NT2/D1 (cell line): ENCODE measurements at regions not wholly inside any gene's neighbourhood (a gene's known extent, or its start where the extent isn't known, plus 50 kb on each side); places are given as distances from the start of the nearest gene placed in this dataset.

ENCODE experiments used
- DNase-seq: peaks from one replicate; pipeline ENCODE4 v3.0.0-alpha.2; 2011; ENCODE audit warnings: low read depth, low spot score
- H3K27me3 ChIP-seq: 2 replicates; pipeline ENCODE4 v1.6.0; 2011; ENCODE audit warnings: mild to moderate bottlenecking; ENCODE audit not compliant: insufficient read length, insufficient read depth
- H3K36me3 ChIP-seq: 2 replicates; pipeline ENCODE4 v1.6.1; 2011; ENCODE audit warnings: mild to moderate bottlenecking, low read length, mixed read lengths; ENCODE audit not compliant: insufficient read depth, insufficient read length
- H3K4me1 ChIP-seq: 2 replicates; pipeline ENCODE4 v1.5.1; 2011; ENCODE audit not compliant: insufficient read depth, insufficient read length
- H3K4me3 ChIP-seq: 2 replicates; pipeline ENCODE4 v1.5.1; 2011; ENCODE audit warnings: low read depth; ENCODE audit not compliant: insufficient read length
- H3K9ac ChIP-seq: 2 replicates; pipeline ENCODE4 v1.6.0; 2011; ENCODE audit warnings: low read depth; ENCODE audit not compliant: insufficient read length
- H3K9me3 ChIP-seq: 2 replicates; pipeline ENCODE4 v1.5.1; 2011; ENCODE audit warnings: mild to moderate bottlenecking, low read length; ENCODE audit not compliant: insufficient read depth
- SUZ12 ChIP-seq: IDR thresholded peaks from 2 replicates; pipeline ENCODE4 v1.6.1; 2011; ENCODE audit not compliant: insufficient read length, insufficient read depth; ENCODE audit errors: extremely low read depth
- YY1 ChIP-seq: IDR thresholded peaks from 2 replicates; pipeline ENCODE4 v1.6.1; 2011; ENCODE audit not compliant: insufficient read length, insufficient read depth
- ZNF274 ChIP-seq: IDR thresholded peaks from 2 replicates; pipeline ENCODE4 v1.6.1; 2011; ENCODE audit warnings: mild to moderate bottlenecking, low read depth, low read length

- DNase-seq, result no peak
- H3K4me3 ChIP-seq, result no peak overlapping the region
- no peak for TF ChIP-seq ZNF274
- TF ChIP-seq SUZ12, result no peak
- no peak for TF ChIP-seq YY1
- no peaks in the 10 kb centered on the region for H3K27me3 ChIP-seq
- H3K36me3 ChIP-seq, result no peaks in the 10 kb centered on the region
- no peaks in the 10 kb centered on the region; the same call in none of the 2 replicates for H3K9me3 ChIP-seq
- H3K4me1 ChIP-seq, result no peaks in the 10 kb centered on the region
- H3K9ac ChIP-seq, result no peak overlapping the region
Measured at GRCh38 chr5:115355767-115356381, 59.4 kb upstream of the CCDC112 start.

- H3K4me3 ChIP-seq, result no peak overlapping the region
- TF ChIP-seq YY1 (no peak), SUZ12 (no peak), ZNF274 (no peak)
- H3K9ac ChIP-seq, result no peak overlapping the region
- no peaks in the 10 kb centered on the region for H3K36me3 ChIP-seq
- H3K27me3 ChIP-seq, result no peaks in the 10 kb centered on the region
- no peak for DNase-seq
- no peaks in the 10 kb centered on the region for H3K4me1 ChIP-seq
- no peaks in the 10 kb centered on the region; the same call in none of the 2 replicates for H3K9me3 ChIP-seq
Measured at GRCh38 chr5:115355095-115355494, 58.6 kb upstream of the CCDC112 start.

GRCh38 chr5:115354246-115354645 lies 57.8 kb upstream of the CCDC112 start:
- no peak for TF ChIP-seq YY1
- TF ChIP-seq SUZ12, result no peak
- no peaks in the 10 kb centered on the region for H3K27me3 ChIP-seq
- no peak for DNase-seq

GRCh38 chr5:115352571-115352970 lies 56.1 kb upstream of the CCDC112 start:
- DNase-seq, result no peak
- H3K9ac ChIP-seq, result no peak overlapping the region
- H3K27me3 ChIP-seq, result no peaks in the 10 kb centered on the region
- TF ChIP-seq SUZ12 (no peak), ZNF274 (no peak)
- H3K4me1 ChIP-seq, result no peaks in the 10 kb centered on the region
- H3K4me3 ChIP-seq, result no peak overlapping the region
- H3K9me3 ChIP-seq, result no peaks in the 10 kb centered on the region; the same call in none of the 2 replicates
- no peaks in the 10 kb centered on the region for H3K36me3 ChIP-seq

More at GRCh38 chr5:115354246-115354645, 57.8 kb upstream of the CCDC112 start:
- Histone ChIP-seq H3K4me3 (no peak overlapping the region), H3K36me3 (no peaks in the 10 kb centered on the region), H3K4me1 (no peaks in the 10 kb centered on the region), H3K9ac (no peak overlapping the region), H3K9me3 (no peaks in the 10 kb centered on the region; the same call in none of the 2 replicates)

GRCh38 chr5:115351356-115352195 lies 55.1 kb upstream of the CCDC112 start:
- no peak overlapping the region for H3K4me3 ChIP-seq
- TF ChIP-seq YY1 (no peak), SUZ12 (no peak), ZNF274 (no peak)
- H3K27me3 ChIP-seq, result no peaks in the 10 kb centered on the region
- no peaks in the 10 kb centered on the region for H3K36me3 ChIP-seq
- no peak for DNase-seq
- no peaks in the 10 kb centered on the region; the same call in none of the 2 replicates for H3K9me3 ChIP-seq
- no peak overlapping the region for H3K9ac ChIP-seq
- no peaks in the 10 kb centered on the region for H3K4me1 ChIP-seq

GRCh38 chr5:115350894-115351293 lies 54.4 kb upstream of the CCDC112 start:
- Histone ChIP-seq H3K36me3 (no peaks in the 10 kb centered on the region), H3K27me3 (no peaks in the 10 kb centered on the region), H3K4me3 (no peak overlapping the region), H3K9me3 (no peaks in the 10 kb centered on the region; the same call in none of the 2 replicates), H3K9ac (no peak overlapping the region), H3K4me1 (no peaks in the 10 kb centered on the region)
- DNase-seq, result no peak
- TF ChIP-seq ZNF274 (no peak), SUZ12 (no peak), YY1 (no peak)

GRCh38 chr5:115349001-115349817 lies 52.8 kb upstream of the CCDC112 start:
- Histone ChIP-seq H3K9ac (no peak overlapping the region), H3K36me3 (no peaks in the 10 kb centered on the region), H3K9me3 (no peaks in the 10 kb centered on the region; the same call in 1 of the 2 replicates), H3K4me3 (no peak overlapping the region), H3K27me3 (no peaks in the 10 kb centered on the region), H3K4me1 (no peaks in the 10 kb centered on the region)
- no peak for DNase-seq
- TF ChIP-seq ZNF274 (no peak), SUZ12 (no peak), YY1 (no peak)
